ENCODE measurements at regions not wholly inside any gene's neighbourhood (a gene's known extent, or its start where the extent isn't known, plus 50 kb on each side); places are given as distances from the start of the nearest gene placed in this dataset.
A peak's percentile ranks its signal among the peaks of the same experiment; 100 is the strongest.

GRCh38 chr21:38920631-38921398 lies 115.1 kb downstream of the ETS2 start:
- Histone ChIP-seq H3K36me3 (ENCODE audit: low read depth, missing control alignments) (no peaks in the 10 kb centered on the region), H3K27me3 (no peaks in the 10 kb centered on the region), H3K4me1 (peaks cover 3% of the 10 kb centered on the region), H3K27ac (peak overlapping the region; percentile 44 to 62), H3K4me3 (no peak overlapping the region), H3K9me3 (no peaks in the 10 kb centered on the region)
- DNase-seq = no peak
- intact Hi-C loops (cut with DNase I; ENCODE audit: low total_unique reads) = no loop called here
- TF ChIP-seq POLR2A (IDR thresholded peaks at IDR 0.05) (no peak), CTCF (IDR thresholded peaks at IDR 0.05) (no peak)
- WGBS, 2 donors = 27 to 42% methylated on average over 8 of the region's 8 CpGs

- 93 to 96% methylated on average over 5 of the region's 5 CpGs for WGBS, 2 donors
- no peak for DNase-seq
- Histone ChIP-seq H3K4me1 (peaks cover 5% of the 10 kb centered on the region), H3K27ac (no peak overlapping the region), H3K9me3 (no peaks in the 10 kb centered on the region), H3K27me3 (no peaks in the 10 kb centered on the region), H3K36me3 (ENCODE audit: low read depth, missing control alignments) (no peaks in the 10 kb centered on the region), H3K4me3 (no peak overlapping the region)
- TF ChIP-seq POLR2A (IDR thresholded peaks at IDR 0.05) (no peak), CTCF (IDR thresholded peaks at IDR 0.05) (no peak)
- intact Hi-C loops (cut with DNase I; ENCODE audit: low total_unique reads) = no loop called here
Observed at GRCh38 chr21:38918607-38919346, 113.0 kb downstream of the ETS2 start.

- TF ChIP-seq POLR2A (IDR thresholded peaks at IDR 0.05) (no peak), CTCF (IDR thresholded peaks at IDR 0.05) (no peak)
- intact Hi-C loops (cut with DNase I; ENCODE audit: low total_unique reads) = no loop called here
- Histone ChIP-seq H3K9me3 (no peaks in the 10 kb centered on the region), H3K27ac (no peak overlapping the region), H3K4me1 (peaks cover 10% of the 10 kb centered on the region), H3K36me3 (ENCODE audit: low read depth, missing control alignments) (no peaks in the 10 kb centered on the region), H3K4me3 (no peak overlapping the region), H3K27me3 (no peaks in the 10 kb centered on the region)
- WGBS, 2 donors = 86 to 91% methylated on average over 12 of the region's 12 CpGs
- DNase-seq = no peak
Observed at GRCh38 chr21:38917043-38917774, 111.5 kb downstream of the ETS2 start.

GRCh38 chr21:38916214-38916964 lies 110.7 kb downstream of the ETS2 start:
- intact Hi-C loops (cut with DNase I; ENCODE audit: low total_unique reads) = no loop called here
- peaks cover 10% of the 10 kb centered on the region for H3K4me1 ChIP-seq
- H3K9me3 ChIP-seq = no peaks in the 10 kb centered on the region
- no peak overlapping the region for H3K27ac ChIP-seq
- H3K4me3 ChIP-seq = no peak overlapping the region
- 82 to 90% methylated on average over 1 of the region's 1 CpG for WGBS, 2 donors
- no peak for DNase-seq
- H3K27me3 ChIP-seq = no peaks in the 10 kb centered on the region
- TF ChIP-seq CTCF (IDR thresholded peaks at IDR 0.05) (no peak), POLR2A (IDR thresholded peaks at IDR 0.05) (no peak)
- H3K36me3 ChIP-seq (ENCODE audit: low read depth, missing control alignments) = no peaks in the 10 kb centered on the region
